HG03064 (cell line): ENCODE measurements at regions not wholly inside any gene's neighbourhood (a gene's known extent, or its start where the extent isn't known, plus 50 kb on each side); places are given as distances from the start of the nearest gene placed in this dataset.
A peak's percentile ranks its signal among the peaks of the same experiment; 100 is the strongest.

Experiments
- ATAC-seq: cut with Tn5 transposase; IDR thresholded peaks from one replicate; pipeline ENCODE4 v1.9.1; 2021; ENCODE audit warnings: low read depth; ENCODE audit not compliant: unreplicated experiment

GRCh38 chr4:166460769-166461550 lies 587.9 kb downstream of the TLL1 start:
- no peak for ATAC-seq

GRCh38 chr4:166481055-166481454 lies 608.0 kb downstream of the TLL1 start:
- ATAC-seq, result no peak

GRCh38 chr4:166481739-166482138 lies 608.7 kb downstream of the TLL1 start:
- no peak for ATAC-seq

- no peak for ATAC-seq
These were observed 609.7 kb downstream of the TLL1 start for GRCh38 chr4:166482758-166483157.

- ATAC-seq, result no peak
These were observed 618.6 kb downstream of the TLL1 start for GRCh38 chr4:166491635-166492034.

- no peak for ATAC-seq
These were observed 620.9 kb downstream of the TLL1 start for GRCh38 chr4:166493924-166494345.

- ATAC-seq, result no peak
These were observed 625.5 kb downstream of the TLL1 start for GRCh38 chr4:166498546-166498945.

- no peak for ATAC-seq
These were observed 626.8 kb downstream of the TLL1 start for GRCh38 chr4:166499820-166500219.

- ATAC-seq, result peak; percentile 82
These were observed 628.9 kb downstream of the TLL1 start for GRCh38 chr4:166501941-166502382.

- ATAC-seq, result no peak
These were observed 629.6 kb downstream of the TLL1 start for GRCh38 chr4:166502660-166503059.

- ATAC-seq, result no peak
These were observed 633.0 kb downstream of the TLL1 start for GRCh38 chr4:166506051-166506450.

GRCh38 chr4:166512267-166512666 lies 639.2 kb downstream of the TLL1 start:
- ATAC-seq, result no peak

GRCh38 chr4:166518315-166518714 lies 645.3 kb downstream of the TLL1 start:
- no peak for ATAC-seq

GRCh38 chr4:166518776-166519175 lies 645.7 kb downstream of the TLL1 start:
- no peak for ATAC-seq

GRCh38 chr4:166519774-166520173 lies 646.7 kb downstream of the TLL1 start:
- no peak for ATAC-seq

GRCh38 chr4:166527500-166527899 lies 654.5 kb downstream of the TLL1 start:
- no peak for ATAC-seq

- no peak for ATAC-seq
These were observed 658.7 kb downstream of the TLL1 start for GRCh38 chr4:166531703-166532102.

- no peak for ATAC-seq
These were observed 662.8 kb downstream of the TLL1 start for GRCh38 chr4:166535865-166536264.

GRCh38 chr4:166538491-166539005 lies 665.5 kb downstream of the TLL1 start:
- ATAC-seq, result no peak

- ATAC-seq, result no peak
These were observed 673.0 kb downstream of the TLL1 start for GRCh38 chr4:166546009-166546408.

- no peak for ATAC-seq
These were observed 656.7 kb downstream of the SPOCK3 start for GRCh38 chr4:166577639-166578038.

GRCh38 chr4:166585491-166585890 lies 648.8 kb downstream of the SPOCK3 start:
- no peak for ATAC-seq
